ENCODE measurements at regions not wholly inside any gene's neighbourhood (a gene's known extent, or its start where the extent isn't known, plus 50 kb on each side); places are given as distances from the start of the nearest gene placed in this dataset.

GRCh38 chr2:126828491-126828890, 70.2 kb upstream of the TEX51 start:
- TF ChIP-seq ZNF274 (IDR thresholded peaks at IDR 0.05; ENCODE audit: low read depth, low read length), result no peak
- no peak for TF ChIP-seq YY1 (IDR thresholded peaks at IDR 0.05; ENCODE audit: insufficient read depth, insufficient read length)
